GM19193 (cell line): ENCODE measurements at regions not wholly inside any gene's neighbourhood (a gene's known extent, or its start where the extent isn't known, plus 50 kb on each side); places are given as distances from the start of the nearest gene placed in this dataset.

Source experiments
- POLR2A ChIP-seq: IDR thresholded peaks from 4 replicates; pipeline ENCODE4 v1.6.1; 2011; ENCODE audit not compliant: insufficient read depth, insufficient read length; ENCODE audit errors: extremely low read depth

DNA sequence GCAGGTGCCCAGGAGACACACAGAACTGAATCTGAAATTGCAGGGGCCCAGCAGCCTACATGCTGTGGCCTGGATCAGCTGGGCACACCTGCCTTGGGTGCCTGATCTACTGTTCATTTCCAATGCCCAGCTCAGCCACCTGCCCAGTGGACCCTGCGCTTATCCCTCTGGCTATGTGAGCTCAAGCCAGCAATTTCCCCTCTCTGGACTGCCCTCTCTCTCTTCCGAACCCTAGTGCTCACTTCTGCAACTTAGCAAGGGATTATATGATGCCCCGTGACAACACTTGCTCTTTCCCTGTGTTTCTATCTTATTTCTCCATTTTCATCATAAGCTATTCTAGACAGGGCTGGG is 276.0 kb downstream of the UACA start:
- TF ChIP-seq POLR2A: no peak

DNA sequence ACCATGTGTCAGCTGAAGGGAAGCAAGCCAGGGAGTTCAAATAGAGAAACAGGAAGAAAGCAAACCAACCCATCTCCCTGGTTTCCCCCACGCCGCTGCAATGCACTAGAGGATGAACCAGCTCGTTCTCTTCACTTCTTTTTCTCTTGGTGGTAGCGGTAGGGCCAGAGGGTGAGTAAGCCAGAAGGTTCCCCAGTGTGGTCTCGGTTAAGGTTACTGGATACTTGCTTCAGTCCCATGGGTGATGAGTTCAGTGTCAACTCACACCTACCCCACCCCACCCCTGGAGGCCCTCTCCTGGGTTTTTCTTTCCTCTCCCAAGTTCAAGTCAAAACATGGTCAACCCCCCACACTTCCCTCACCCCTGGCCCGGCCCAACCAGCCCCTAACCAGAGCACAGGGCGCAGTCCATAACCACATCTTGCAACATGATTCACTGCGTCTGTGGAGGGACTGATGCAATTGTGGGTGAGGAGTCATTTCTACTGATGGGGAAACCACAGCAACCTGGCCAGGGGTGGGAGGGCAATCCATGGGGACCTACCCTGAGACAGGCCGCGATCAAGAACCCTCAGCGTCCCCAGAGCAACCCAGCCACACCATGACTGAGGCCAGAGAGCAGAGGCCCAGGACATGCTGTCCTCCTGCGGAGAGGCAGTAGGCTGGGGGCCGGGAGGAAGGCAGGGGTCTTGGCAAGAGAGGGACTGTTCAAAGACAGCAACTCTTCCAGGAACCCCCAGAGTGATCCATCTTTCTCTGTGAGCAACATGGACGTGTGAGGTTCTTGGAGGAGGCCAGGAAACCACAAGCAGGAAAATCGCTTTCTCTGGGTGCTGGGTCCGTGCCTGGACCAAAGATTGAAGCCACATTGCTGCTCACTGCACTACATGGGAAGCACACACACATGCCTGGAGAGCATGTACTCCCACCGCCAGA is 276.6 kb downstream of the UACA start:
- peak; percentile 12 for TF ChIP-seq POLR2A

DNA sequence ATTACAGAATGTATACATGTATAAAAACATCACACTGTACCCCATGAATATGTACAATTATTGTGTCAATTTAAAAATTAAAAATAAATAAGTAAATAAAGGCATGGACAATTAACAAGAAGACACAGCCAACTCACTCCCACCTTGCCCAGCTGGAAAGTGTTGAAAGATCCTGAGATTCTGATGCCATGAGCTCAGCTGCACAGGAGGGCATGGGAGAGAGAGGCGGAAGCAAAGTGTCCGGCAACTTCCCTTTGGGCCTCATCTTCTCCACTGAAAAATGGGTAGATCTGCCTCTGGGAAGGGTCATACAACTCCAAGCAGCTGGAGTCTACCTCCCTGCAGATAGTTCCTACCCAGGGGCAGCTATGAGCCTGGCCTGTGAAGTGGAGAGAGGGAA is 277.3 kb downstream of the UACA start:
- TF ChIP-seq POLR2A: no peak

- no peak for TF ChIP-seq POLR2A
Measured at GRCh38 chr15:70484993-70485392, 278.4 kb downstream of the UACA start.

- no peak for TF ChIP-seq POLR2A
Measured at GRCh38 chr15:70483513-70483912, 279.8 kb downstream of the UACA start.

- TF ChIP-seq POLR2A: no peak
Measured at GRCh38 chr15:70480196-70480856, 283.0 kb downstream of the UACA start.

GRCh38 chr15:70479785-70480184 is 283.6 kb downstream of the UACA start:
- no peak for TF ChIP-seq POLR2A

DNA sequence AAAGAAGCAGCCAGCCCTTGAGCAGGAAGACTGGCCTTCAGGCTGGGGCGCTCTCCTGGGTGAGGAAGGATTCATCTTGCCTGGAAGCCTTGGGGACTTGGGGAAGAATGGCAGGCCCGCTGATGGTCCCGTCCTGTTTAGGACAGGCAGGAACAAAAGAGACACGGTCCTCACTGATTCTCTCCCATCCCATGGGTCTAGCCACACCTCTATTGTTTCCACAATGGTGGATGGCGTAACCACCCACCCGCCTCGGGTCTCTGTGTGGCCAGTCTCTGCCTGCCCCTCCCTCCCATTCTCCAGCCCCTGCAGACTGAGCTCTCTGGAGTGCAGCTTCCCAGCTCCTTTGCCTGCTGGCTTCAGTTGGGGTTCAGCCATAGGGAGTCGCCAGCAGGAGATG is 284.3 kb downstream of the UACA start:
- no peak for TF ChIP-seq POLR2A

DNA sequence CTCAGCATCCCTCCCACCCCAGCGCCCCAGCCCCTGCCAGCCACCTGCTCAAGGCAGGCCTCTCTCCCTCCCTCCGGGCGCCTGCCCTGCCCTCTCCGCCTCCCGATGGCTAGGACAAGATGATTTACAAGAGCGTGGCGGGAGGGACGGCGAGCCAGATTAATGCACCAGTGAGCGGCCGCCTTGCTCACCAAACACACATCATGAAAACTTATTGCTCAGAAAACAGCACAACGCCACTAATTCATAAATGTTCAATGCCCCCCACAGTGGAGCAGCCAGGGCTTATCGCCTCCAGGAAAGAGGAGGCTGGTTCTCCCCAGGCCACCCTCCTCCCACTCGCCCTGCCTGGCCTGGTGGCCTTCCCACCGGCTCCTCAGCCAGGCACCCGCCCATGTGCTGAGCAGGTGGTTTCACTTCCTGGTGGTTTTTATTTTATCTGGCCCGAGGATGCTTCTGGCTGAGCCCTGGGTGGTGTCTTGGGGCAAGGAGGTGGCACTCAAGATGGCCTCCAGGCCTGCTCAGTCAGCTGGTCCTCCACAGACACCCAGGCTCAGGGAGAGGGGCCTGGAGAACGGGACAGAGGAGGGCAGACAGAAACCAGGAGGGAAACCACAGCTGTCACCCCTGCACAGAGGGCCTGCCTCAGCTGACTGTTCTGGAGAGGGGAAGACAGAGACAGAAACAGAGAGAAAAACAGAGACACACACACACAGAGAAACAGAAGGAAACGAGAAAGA is 284.9 kb downstream of the UACA start:
- TF ChIP-seq POLR2A: no peak

- no peak for TF ChIP-seq POLR2A
Measured at GRCh38 chr15:70477750-70478250, 285.6 kb downstream of the UACA start.

- no peak for TF ChIP-seq POLR2A
Measured at GRCh38 chr15:70476441-70476840, 286.9 kb downstream of the UACA start.

DNA sequence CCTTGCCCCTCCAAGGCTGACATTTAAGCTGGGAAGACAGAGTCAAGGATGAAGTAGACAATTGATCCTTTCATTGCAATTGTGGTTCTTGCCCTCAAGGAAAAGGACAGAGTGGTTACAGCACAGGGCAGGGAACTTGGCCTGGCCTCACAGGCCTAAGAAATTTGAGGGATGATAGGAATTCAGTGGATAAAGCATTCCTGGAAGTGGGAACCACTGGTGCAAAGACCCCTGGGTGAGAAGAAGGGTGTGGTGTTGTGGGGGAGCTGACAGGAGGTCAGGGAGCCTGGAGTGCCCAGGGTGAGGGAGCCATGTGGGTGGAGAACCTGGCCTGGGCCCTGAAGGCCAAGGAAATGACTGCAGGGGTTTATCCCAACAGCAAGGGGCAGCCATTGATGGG is 287.4 kb downstream of the UACA start:
- TF ChIP-seq POLR2A: no peak

- no peak for TF ChIP-seq POLR2A
Measured at GRCh38 chr15:70475407-70475781, 288.0 kb downstream of the UACA start.

DNA sequence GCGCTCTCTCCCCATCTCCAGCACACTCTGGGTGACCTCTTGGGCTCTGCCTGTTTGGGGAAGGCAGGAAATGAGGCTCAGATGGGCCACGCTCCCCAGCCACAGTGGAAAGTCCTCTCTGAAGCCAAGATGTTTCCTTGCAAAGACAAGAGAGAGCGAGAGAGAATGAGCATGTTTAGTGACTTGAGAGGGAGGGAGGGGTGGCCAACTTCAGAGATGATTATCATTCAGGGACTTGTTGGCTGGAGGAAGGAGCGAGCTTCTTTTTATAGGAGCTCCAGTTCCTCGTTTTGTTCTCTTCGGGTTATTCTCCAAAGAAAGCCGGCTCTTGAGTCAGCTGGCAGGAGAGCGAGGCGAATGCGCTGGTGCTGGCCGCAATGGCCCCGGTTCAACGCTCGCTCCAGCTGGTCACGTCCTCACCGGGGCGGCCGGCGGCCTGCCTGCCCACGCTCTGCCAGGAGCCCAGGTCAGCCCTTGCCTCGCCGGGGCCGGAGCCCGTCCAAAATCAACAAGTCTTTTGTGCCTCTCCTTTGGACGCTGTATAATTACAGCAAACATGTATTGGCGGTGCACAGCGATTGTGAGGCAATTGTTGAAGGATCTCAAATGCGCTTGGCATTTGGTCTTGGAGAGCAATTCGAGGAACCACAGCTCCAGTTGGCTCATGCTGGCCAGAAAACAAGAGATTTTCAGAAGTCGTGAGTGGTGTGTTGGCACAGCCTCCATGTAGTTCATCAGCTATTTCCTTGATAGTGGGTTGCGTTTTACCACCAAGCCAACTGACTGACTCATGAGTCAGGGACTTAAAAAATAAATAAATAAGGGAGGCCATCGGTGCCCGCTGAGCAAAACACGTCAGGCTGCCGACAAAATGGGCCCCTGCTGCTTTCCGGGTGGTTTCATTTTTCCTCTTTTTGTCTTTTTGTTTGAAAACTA is 288.6 kb downstream of the UACA start:
- TF ChIP-seq POLR2A: no peak

- no peak for TF ChIP-seq POLR2A
Measured at GRCh38 chr15:70473581-70474370, 289.6 kb downstream of the UACA start.
